ENCODE measurements at regions not wholly inside any gene's neighbourhood (a gene's known extent, or its start where the extent isn't known, plus 50 kb on each side); places are given as distances from the start of the nearest gene placed in this dataset.

DNA sequence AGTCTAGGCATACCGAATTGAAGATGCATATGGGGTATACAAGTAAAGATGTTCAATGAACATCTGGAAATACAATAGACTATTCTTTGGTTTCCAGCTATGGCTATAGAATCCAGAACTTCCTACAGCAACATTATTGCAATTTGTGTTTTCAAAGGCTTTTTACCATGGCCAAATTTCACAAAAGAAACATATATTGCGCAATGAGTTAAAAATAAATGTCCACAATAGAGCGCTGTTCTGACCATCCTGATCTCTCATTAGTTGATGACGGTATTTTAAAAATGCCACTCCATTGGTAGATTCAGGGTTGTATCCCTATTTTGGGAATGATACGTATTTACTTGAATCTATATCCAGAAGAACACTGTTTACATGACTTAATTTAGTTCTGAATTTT is 139.2 kb downstream of the LINC00632 start:
- no peak for DNase-seq (ENCODE audit: low read depth)

DNA sequence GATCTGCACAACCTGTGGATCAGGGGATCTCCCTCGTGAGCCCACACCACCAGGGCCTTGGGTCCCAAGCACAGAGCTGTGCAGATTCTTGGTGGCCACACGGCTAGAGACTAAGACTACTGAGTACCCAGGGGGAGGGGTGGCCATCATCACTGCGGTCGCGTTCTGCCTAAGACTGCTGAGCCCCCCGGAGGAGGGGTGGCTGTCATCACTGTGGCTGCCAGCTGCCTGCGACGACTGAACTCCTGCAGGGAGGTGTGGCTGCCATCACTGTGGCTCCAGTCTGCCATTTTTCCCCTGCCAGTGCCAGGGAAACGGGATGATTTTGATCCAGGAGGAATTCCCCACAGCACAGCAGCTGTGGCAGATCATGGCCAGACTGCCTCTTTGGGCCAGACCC is 141.7 kb upstream of the SPANXB1 start:
- DNase-seq (ENCODE audit: low read depth) = no peak

DNA sequence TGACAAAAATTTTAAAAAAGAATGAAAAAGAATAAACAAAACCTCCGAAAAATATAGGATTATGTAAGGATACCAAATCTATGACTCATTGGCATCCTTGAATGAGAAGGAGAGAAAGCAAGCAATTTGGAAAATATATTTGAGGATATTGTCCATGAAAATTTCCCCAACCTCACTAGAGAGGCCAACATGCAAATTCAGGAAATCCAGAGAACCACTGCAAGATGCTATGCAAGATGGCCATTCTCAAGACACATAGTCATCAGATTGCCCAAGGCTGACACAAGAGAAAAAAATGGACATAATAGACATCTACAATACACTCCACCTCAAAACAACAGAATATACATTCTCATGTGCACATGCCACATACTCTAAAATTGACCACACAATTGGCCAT is 135.9 kb upstream of the SPANXB1 start:
- DNase-seq (ENCODE audit: low read depth) = no peak

DNA sequence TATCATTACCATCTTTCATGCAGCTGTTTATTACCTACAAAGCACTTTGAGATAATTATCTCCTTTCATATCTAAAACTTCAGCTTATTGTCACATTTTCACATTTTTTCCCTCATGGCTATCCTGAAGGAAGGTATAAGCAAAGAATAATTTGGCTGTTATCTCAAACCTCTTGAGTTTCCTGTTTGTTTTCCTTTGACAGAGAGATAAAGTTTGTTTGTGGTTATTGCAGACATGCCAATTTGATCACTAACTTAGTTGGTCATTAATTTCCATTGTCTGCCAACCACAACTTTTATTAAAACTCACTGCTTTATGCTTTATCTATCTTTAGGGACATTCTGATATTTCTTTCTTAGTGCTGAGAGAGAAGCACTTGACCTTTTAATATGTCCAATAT is 89.8 kb upstream of the SPANXB1 start:
- DNase-seq (ENCODE audit: low read depth) = no peak

DNA sequence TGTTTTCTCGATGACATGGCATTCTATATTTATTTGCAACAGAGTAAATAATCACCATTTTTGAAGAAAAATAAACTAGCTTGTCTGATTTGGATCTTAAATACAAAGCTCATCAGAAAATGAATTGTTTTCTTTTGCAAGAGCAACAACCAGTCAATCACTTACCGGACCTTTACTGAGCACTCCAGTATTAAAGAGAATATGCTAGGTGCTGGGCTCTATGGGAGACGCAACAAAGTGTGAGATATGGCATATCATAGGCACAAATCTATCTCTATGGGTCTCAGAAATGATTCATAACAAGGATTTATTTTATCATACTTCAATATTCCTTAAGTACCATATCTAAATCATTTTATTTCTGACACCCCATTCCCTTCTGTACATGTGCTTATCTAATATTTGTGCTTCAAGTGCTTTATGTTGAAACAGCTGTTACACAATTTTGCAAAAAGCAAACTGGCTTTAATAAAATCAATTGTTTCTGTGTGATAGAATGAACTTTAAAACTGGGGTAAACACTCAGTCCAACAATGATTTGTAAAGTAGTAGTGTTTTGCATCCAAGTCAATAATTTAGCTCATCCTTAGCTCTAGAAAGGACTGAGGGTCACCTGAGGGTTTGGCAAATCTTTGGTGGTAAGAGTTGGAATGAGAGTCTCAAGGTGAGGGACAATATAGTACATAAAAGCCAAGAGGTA is 88.4 kb upstream of the SPANXB1 start:
- no peak for DNase-seq (ENCODE audit: low read depth)

DNA sequence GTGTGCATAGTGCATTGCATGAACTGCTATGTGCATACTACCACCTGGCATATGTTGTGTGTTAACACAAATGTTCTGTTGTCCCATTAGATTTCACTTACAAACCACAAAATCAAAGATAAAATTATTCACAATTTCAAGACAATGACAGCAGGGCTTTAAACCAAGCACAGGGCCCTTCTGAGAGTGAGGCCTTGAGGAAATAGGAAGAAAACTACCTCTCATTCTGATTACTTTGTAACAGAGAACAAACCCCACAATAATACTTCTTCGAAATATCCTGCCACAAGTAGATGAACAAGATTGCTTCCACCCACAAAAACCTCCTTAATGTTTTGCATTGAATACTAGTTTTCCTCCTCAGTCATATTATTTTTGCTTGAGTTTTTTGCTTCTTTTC is 85.5 kb upstream of the SPANXB1 start:
- no peak for DNase-seq (ENCODE audit: low read depth)

DNA sequence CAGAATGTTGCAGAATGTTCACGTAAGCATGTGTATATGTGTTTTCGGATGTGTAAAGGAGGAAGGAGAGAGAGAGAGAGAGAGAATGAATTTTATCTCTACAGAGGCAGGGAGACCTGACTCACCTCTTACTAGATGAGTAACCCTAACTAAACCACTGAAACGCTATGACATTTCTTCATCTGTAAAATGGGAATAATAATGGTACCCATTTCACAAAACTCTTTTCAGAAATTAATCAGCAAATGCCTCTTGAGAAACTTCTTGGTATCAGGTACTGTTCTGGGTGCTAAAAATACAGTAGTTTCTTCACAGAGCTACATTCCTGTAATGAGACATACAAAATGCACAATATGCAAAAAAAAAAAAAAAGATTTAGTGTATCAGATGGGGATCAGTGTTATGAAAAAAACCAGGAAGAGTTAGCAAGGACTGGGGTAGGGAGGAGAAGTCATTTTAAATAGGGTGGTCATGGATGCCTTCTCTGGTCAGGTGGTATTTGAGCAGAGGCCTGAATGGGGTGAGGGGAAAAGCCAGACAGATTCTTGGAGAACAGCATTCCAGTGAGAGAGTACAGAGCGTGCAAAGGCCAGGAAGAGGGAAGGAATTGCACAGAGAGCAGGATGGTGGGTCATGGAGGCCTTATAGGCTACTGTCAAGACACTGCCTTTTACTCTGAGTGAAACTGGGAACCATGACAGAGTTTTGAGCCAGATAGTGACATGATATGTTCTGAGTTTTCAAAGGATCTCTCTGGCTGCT is 84.9 kb upstream of the SPANXB1 start:
- no peak for DNase-seq (ENCODE audit: low read depth)

DNA sequence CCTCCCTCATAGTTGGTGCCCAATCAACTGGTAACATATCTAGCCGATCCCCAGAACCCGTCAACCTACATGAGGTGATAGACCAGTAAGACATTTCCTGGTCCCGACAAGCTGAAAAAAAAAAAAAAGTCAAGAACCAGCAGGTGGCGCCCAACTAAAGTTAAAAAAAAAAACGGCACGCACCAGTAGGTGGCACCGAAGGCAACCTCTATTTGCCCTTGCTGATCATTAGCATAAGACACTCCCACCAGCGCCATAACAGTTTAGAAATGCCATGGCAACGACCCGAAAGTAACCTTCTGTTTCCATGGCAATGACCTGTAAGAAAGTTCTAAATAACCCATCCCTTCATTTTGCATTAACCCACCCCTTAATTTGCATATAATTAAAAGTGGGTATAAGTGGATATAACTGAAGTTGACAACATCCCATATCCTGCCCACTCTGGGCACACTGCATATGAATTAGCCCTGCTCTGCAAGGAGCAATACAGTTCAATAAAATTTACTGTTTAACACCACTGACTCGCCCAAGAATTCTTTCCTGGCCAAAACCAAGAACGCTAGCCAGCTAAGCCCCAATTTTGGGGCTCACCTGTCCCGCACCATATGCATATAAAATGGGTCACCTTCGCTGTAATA is 83.9 kb upstream of the SPANXB1 start:
- DNase-seq (ENCODE audit: low read depth) = peak; percentile 5

DNA sequence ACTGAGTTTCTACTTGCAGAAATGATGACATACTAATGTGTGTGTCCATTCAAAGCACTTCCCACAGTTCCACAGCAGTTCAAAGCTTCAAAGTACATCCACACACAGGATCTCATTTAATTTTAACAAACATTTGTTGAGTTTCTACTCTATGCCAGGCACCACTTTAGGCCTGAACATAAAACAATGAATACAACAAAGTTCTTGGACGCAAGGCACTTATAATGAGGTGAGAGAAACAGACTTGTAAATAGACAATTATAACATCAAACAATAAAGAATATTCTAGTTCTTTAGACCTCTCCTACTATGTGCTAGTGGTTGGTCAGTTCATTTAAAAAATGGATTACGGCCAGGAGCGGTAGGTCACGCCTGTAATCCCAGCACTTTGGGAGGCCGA is 82.0 kb upstream of the SPANXB1 start:
- no peak for DNase-seq (ENCODE audit: low read depth)

DNA sequence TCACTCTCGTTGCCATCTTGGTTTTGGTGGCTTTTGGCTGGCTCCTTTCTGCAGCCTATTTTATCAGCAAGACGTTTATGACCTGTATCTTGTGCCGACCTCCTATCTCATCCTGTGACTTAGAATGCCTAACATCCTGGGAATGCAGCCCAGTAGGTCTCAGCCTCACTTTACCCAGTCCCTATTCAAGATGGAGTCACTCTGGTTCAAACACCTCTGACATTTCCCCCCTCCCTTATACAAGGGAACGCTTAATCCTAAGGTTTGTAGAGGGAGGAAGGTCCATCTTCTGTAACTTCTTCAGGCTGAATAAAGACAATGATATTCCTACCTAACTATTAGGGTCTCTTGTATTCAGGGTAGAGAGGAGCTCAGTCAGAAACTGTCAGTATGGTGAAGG is 79.3 kb upstream of the SPANXB1 start:
- DNase-seq (ENCODE audit: low read depth) = no peak

DNA sequence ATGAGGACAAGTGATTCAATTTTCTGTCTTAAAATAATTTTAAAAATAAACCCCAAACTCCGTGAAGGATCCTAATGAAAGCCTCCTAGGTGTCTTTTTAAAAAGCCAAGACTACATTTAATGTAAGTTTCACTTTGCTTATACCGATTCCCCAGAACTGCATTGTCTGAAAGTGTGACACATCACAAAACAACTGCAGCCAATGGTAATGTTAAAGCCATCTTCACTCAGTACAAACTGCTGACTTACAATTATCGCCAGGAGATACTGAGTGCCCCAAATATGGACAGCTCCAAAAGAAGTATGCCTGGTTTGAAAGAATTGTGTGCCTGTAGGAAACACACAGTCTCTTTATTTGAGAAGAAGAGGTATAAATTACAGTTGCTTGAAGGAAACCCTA is 73.7 kb upstream of the SPANXB1 start:
- DNase-seq (ENCODE audit: low read depth) = no peak

DNA sequence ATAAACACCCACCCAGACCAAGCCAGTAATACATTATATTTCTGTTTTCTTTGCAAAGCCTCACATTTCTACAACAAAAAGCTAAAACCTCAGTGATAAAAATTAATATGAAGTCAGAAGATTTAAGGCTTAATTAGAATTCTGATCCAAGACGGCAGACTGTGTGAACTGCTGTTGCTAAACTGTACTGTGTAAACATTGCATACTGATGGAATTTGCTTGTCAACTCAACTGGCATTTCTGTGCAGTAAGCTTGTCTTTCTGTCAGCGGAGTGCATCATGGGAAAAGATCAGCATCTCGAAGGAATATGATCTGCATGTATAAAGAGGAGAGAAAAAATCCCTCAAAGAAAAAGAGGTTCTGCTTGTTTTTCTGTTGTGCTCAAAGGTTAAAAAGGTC is 69.4 kb upstream of the SPANXB1 start:
- no peak for DNase-seq (ENCODE audit: low read depth)

DNA sequence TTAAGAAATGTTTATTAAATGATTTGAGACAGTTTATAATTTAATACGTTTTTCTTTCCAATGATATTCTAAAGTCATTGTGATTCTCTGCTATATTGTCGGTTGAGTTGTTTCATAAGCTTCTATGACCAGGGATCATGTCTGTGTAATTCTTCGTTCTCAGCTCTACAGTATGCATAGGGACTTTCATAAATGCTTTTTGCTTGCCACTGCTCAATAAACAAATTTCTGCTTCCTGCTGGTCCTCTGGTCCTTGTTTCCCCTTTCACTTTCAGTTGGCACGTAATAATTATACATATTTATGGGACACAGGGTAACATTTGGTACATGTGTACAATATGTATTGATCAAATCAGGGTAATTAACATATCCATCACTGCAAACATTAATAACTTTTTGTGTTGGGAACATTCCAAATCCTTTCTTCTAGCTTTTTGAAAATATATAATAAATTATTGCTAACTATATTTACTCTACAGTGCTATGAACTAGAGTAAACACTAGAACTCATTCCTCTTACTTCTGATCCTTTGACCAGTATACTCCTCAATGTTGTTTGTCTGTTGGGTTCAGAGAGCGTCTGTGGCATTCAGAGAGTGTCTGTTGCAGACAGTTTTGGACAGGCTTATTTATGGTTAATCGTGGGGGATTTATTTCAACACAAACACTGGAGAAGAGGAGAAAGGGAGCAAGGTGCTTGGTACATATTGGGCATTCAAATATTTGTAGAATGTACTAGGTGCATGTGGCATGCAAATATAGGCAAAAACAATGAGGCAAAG is 68.3 kb upstream of the SPANXB1 start:
- DNase-seq (ENCODE audit: low read depth) = no peak

DNA sequence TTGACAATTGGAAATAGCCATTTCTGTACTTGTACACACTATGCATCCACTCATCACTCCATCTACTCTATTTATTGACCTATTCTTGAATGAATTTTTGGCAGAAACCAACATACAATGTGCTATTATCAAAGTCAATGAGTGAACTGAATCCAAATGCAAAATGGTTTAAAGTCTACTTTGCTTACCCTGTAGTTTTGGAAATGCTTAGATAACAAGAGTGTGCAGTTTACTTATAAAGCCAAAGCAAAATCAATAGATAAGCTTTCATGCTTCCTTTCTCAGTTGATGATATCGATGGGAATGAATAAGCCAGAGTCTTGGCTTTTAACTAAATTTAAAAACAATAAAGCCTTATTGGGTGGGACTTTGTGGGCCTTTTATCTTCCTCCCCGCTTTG is 58.9 kb upstream of the SPANXB1 start:
- no peak for DNase-seq (ENCODE audit: low read depth)

DNA sequence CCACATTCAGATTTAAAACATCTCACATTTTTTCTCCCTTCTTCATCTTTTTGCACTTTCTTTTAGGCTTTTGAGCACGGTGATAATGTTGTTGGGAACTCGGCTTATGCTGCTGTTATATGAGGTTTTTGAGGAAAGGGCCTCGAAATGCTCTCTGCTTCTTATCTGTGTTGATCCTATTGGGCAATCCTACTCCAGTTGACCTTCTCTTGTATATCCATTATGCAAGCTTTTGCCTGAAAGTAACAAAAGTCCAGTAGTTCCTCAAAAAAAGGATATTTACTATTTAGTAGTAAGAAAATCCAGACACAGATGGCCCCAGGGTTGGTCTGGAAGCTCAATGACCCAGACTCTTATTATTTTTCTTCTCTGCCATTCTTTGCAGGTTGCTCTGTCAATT is 57.7 kb upstream of the SPANXB1 start:
- no peak for DNase-seq (ENCODE audit: low read depth)

DNA sequence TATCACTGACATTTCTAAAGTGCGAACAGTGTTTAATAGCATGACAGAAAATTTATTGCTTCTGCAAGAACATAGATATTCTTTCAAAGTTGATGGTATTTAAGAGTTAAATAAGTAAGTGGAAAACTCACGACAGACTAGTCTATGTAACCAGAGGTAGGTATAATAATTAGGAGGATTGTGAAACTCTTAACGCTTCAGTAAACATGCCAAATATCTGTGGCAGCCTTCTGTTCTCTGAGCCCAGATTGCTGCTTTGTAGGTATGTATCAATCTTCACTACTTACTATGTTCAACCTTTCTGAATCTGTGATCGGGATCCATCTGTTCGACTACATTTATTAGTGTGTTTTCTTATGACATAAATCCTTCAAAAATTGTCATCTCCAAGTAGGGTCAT is 53.6 kb upstream of the SPANXB1 start:
- DNase-seq (ENCODE audit: low read depth) = no peak

DNA sequence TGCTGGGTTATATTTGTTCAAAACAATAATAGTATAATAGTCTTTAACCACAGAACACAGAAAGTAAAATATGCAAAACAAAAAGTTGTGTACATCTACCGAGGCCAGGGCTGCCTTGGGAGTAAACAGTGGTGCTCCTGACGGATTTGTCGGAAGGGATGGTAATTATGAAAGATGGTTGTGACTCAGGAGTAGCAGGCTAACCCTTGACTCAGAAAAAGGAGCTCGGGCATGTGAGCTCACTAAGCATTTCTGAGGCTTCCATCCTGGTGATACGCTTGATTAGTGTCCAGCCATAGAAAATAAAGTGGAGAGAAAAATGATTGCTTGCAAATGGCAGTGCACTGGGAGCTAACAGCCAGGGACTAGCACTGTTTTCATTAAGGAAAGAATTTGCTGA is 53.2 kb upstream of the SPANXB1 start:
- no peak for DNase-seq (ENCODE audit: low read depth)

Data from activated T-helper 9 cell treated with anti-CD3 and anti-CD28 coated beads, Interleukin-2, amount 50 U/mL, for 16 hours (primary cell).